ENCODE measurements at regions not wholly inside any gene's neighbourhood (a gene's known extent, or its start where the extent isn't known, plus 50 kb on each side); places are given as distances from the start of the nearest gene placed in this dataset.

DNA sequence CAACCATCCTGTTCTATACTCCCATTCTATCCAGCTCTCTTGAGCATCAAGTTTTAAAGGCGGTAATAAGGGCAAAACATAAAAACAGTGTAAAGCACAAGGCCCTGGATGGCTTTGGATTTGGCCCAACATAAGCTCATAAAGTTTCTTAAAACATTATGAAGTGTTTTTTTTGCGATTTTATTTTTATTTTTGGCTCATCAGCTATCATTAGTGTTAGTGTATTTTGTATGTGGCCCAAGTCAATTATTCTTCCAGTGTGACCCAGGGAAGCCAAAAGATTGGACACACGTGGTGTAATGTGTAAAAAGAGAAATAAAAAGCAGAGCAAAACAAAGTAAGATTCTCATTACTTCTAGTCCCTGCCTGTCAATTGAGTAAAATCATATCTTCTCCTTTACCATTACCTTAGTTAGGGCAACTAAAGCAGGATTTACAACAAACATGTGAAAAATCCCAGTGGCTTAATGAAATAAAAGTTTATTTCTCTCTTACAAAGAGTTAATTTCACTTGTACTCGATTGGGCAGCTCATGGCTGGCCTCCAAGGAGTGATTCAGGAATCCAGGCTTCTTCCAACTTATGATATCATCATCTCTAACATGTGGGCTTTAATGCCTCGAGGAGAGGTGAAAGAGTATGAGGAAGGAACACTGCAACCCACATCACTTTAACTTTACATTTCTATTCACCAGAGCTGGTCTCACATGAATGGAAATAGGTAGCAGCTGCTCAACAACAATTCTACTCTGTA lies 725.2 kb upstream of the SLITRK1 start:
- WGBS (ENCODE audit: insufficient coverage, insufficient replicate concordance, low lambda C conversion rate, missing lambda C conversion rate), result 2% methylated on average over 5 of the region's 5 CpGs
- BruUV-seq (replicated peaks), result no TSS peak
- no peak for ATAC-seq
- Histone ChIP-seq H3K9ac (ENCODE audit: control insufficient read depth, insufficient read depth, low read length) (no peak overlapping the region), H4K20me1 (ENCODE audit: control insufficient read depth, insufficient read depth) (no peaks in the 10 kb centered on the region), H3K4me2 (ENCODE audit: control insufficient read depth, insufficient read depth) (no peak overlapping the region), H3K36me3 (ENCODE audit: control insufficient read depth in 2 of 2, insufficient read depth in 2 of 2, low read length in 1 of 2) (no peaks in the 10 kb centered on the region), H3K9me3 (replicated peaks; ENCODE audit: control insufficient read depth, insufficient read depth, low read length) (no peaks in the 10 kb centered on the region), H3K4me3 (no peak overlapping the region), H3K79me2 (ENCODE audit: control insufficient read depth, insufficient read depth, low read length) (no peaks in the 10 kb centered on the region), H3K4me1 (ENCODE audit: control insufficient read depth, insufficient read depth, low read length) (no peaks in the 10 kb centered on the region), H2AFZ (ENCODE audit: control insufficient read depth, low read depth, low read length) (no peak overlapping the region), H3K27me3 (replicated peaks in 1 of 2; ENCODE audit: control insufficient read depth in 2 of 2, insufficient read depth in 2 of 2, low read length in 1 of 2) (no peaks in the 10 kb centered on the region), H3K27ac (ENCODE audit: control insufficient read depth, insufficient read depth) (no peak overlapping the region)
- POLR2A ChIA-PET, result no interaction called here
- DNase-seq (ENCODE audit: low read depth, low spot score), result no peak
- SMC1A ChIA-PET (ENCODE audit: uncharacterized antibody, unreplicated experiment), result interaction anchor here (1.3 to 1.9 kb wide), 2 partner anchors 8 to 19 kb away, joined by 4 to 6 read pairs; no protein-coding TSS in a partner anchor
- CTCF ChIA-PET, result interaction anchor here (1.4 kb wide), 1 partner anchor 10 kb away, joined by 4 read pairs; no protein-coding TSS in a partner anchor
- intact Hi-C loops (cut with micrococcal nuclease; ENCODE audit: unreplicated experiment), result no loop called here
- FAIRE-seq, result no peak
- no peak for TF ChIP-seq NFIC (IDR thresholded peaks at IDR 0.05; ENCODE audit: low read depth, low read length)
- no peak for TF ChIP-seq CREM (IDR thresholded peaks at IDR 0.05; ENCODE audit: low read depth)
- TF ChIP-seq, protein P1, sequence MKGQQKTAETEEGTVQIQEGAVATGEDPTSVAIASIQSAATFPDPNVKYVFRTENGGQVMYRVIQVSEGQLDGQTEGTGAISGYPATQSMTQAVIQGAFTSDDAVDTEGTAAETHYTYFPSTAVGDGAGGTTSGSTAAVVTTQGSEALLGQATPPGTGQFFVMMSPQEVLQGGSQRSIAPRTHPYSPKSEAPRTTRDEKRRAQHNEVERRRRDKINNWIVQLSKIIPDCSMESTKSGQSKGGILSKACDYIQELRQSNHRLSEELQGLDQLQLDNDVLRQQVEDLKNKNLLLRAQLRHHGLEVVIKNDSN (IDR thresholded peaks at IDR 0.05; ENCODE audit: borderline replicate concordance, extremely low read length, insufficient read depth, low read depth, low read length), result no peak
- TF ChIP-seq IKZF2 (IDR thresholded peaks at IDR 0.05), result no peak
- TF ChIP-seq USF2 (IDR thresholded peaks at IDR 0.05; ENCODE audit: borderline replicate concordance, low read depth, low read length), result no peak
- no peak for TF ChIP-seq NRF1 (conservative IDR thresholded peaks at IDR 0.05; ENCODE audit: low read depth, low read length)
- no peak for TF ChIP-seq PML (IDR thresholded peaks at IDR 0.05; ENCODE audit: low read length)
- no peak for TF ChIP-seq SUPT20H (IDR thresholded peaks at IDR 0.05; ENCODE audit: borderline replicate concordance, control insufficient read depth, low read depth, low read length)
- no peak for TF ChIP-seq NKRF (conservative IDR thresholded peaks at IDR 0.05)
- no peak for TF ChIP-seq RCOR1 (conservative IDR thresholded peaks at IDR 0.05; ENCODE audit: low read depth, low read length)
- TF ChIP-seq HDAC6 (IDR thresholded peaks at IDR 0.05; ENCODE audit: unreplicated experiment), result no peak
- TF ChIP-seq KAT2A (conservative IDR thresholded peaks at IDR 0.05; ENCODE audit: control insufficient read depth, low read depth, low read length), result no peak
- TF ChIP-seq IRF4 (IDR thresholded peaks at IDR 0.05; ENCODE audit: low read depth, low read length), result no peak
- TF ChIP-seq ZZZ3 (IDR thresholded peaks at IDR 0.05; ENCODE audit: control insufficient read depth, insufficient read length, low read depth), result no peak
- TF ChIP-seq ZNF207 (IDR thresholded peaks at IDR 0.05; ENCODE audit: borderline replicate concordance), result no peak
- no peak for TF ChIP-seq STAT3 (IDR thresholded peaks at IDR 0.05; ENCODE audit: low read depth, low read length)
- TF ChIP-seq SP1 (IDR thresholded peaks at IDR 0.05; ENCODE audit: low read depth, low read length), result no peak
- no peak for TF ChIP-seq BRCA1 (IDR thresholded peaks at IDR 0.05; ENCODE audit: low read depth, low read length)
- RAD21 ChIA-PET (ENCODE audit: unreplicated experiment), result interaction anchor here (1.4 kb wide), 1 partner anchor 472 kb away, joined by 3 read pairs; no protein-coding TSS in a partner anchor
- in situ Hi-C loops (cut with MboI), result no loop called here
